ENCODE measurements at regions not wholly inside any gene's neighbourhood (a gene's known extent, or its start where the extent isn't known, plus 50 kb on each side); places are given as distances from the start of the nearest gene placed in this dataset.

- TF ChIP-seq EZH2 (IDR thresholded peaks at IDR 0.05; ENCODE audit: low read depth) (no peak), CTCF (conservative IDR thresholded peaks at IDR 0.05) (no peak)
Measured at GRCh38 chr13:99827011-99827772, 144.4 kb downstream of the ZIC5 start.
